ENCODE measurements at regions not wholly inside any gene's neighbourhood (a gene's known extent, or its start where the extent isn't known, plus 50 kb on each side); places are given as distances from the start of the nearest gene placed in this dataset.

GRCh38 chr2:217694291-217694690, 308.5 kb downstream of the TNS1 start:
- H2AFZ ChIP-seq (ENCODE audit: low read length), result no peak overlapping the region
- no peak overlapping the region for H2AK5ac ChIP-seq (ENCODE audit: low read depth, low read length)
- no peak overlapping the region for H3K14ac ChIP-seq (ENCODE audit: low read length)
- no peak overlapping the region for H3K23ac ChIP-seq (ENCODE audit: low read depth, low read length, poor library complexity)
- H2BK12ac ChIP-seq (ENCODE audit: low read length), result no peak overlapping the region
- H3K9me3 ChIP-seq (replicated peaks in 1 of 2; ENCODE audit: control insufficient read depth in 2 of 2, insufficient read depth in 1 of 2, low read depth in 1 of 2, low read length in 2 of 2), result no peaks in the 10 kb centered on the region
- no peak overlapping the region for H3K4me3 ChIP-seq (ENCODE audit: low read length in 2 of 2)
- H3K4me2 ChIP-seq (ENCODE audit: insufficient read depth, low read length, poor library complexity, severe bottlenecking), result no peak overlapping the region
- no peak overlapping the region for H3K4ac ChIP-seq (ENCODE audit: low read length)
- no peak for DNase-seq (ENCODE audit: low spot score)
- H3K18ac ChIP-seq (ENCODE audit: low read length), result no peak overlapping the region
- no peak overlapping the region for H2BK120ac ChIP-seq (ENCODE audit: low read depth, low read length)
- peaks cover 0 to 2% of the 10 kb centered on the region in 2 donors for H3K36me3 ChIP-seq (replicated peaks in 1 of 2; ENCODE audit: control insufficient read depth in 2 of 2, insufficient read depth in 2 of 2, low read length in 2 of 2)
- no peak overlapping the region for H2BK15ac ChIP-seq (ENCODE audit: low read length)
- no peak overlapping the region for H3K27ac ChIP-seq (replicated peaks; ENCODE audit: low read length)
- no peak overlapping the region for H4K91ac ChIP-seq (ENCODE audit: low read depth, low read length, poor library complexity)
- peaks cover 0 to 4% of the 10 kb centered on the region in 2 donors for H3K4me1 ChIP-seq (ENCODE audit: control insufficient read depth in 2 of 2, insufficient read depth in 1 of 2, low read depth in 1 of 2, low read length in 2 of 2)
- H3K27me3 ChIP-seq (ENCODE audit: control insufficient read depth in 3 of 3, insufficient read depth in 3 of 3, low read depth in 1 of 3, low read length in 3 of 3), result no peaks in the 10 kb centered on the region
- H2BK5ac ChIP-seq (ENCODE audit: low read length), result no peak overlapping the region
- no peak overlapping the region for H3K9ac ChIP-seq (ENCODE audit: low read depth, low read length, poor library complexity)
- H3K79me1 ChIP-seq (ENCODE audit: low read depth, low read length), result no peaks in the 10 kb centered on the region
- no CpG with 5 or more reads among the region's 1 CpG for WGBS, 2 donors (ENCODE audit: extremely low coverage in 2 of 2, insufficient read length in 2 of 2, insufficient replicate concordance in 1 of 2)
- no peak overlapping the region for H4K8ac ChIP-seq (ENCODE audit: low read depth, low read length)

- no peak overlapping the region for H2BK15ac ChIP-seq (ENCODE audit: low read length)
- DNase-seq (ENCODE audit: low spot score), result no peak
- H3K4ac ChIP-seq (ENCODE audit: low read length), result no peak overlapping the region
- no peak overlapping the region for H2AFZ ChIP-seq (ENCODE audit: low read length)
- H3K9ac ChIP-seq (ENCODE audit: low read depth, low read length, poor library complexity), result no peak overlapping the region
- no peaks in the 10 kb centered on the region for H3K79me1 ChIP-seq (ENCODE audit: low read depth, low read length)
- no peak overlapping the region for H3K23ac ChIP-seq (ENCODE audit: low read depth, low read length, poor library complexity)
- H3K9me3 ChIP-seq (replicated peaks in 1 of 2; ENCODE audit: control insufficient read depth in 2 of 2, insufficient read depth in 1 of 2, low read depth in 1 of 2, low read length in 2 of 2), result no peaks in the 10 kb centered on the region
- H3K27ac ChIP-seq (replicated peaks; ENCODE audit: low read length), result no peak overlapping the region
- no peak overlapping the region for H2BK12ac ChIP-seq (ENCODE audit: low read length)
- H2BK120ac ChIP-seq (ENCODE audit: low read depth, low read length), result no peak overlapping the region
- H4K91ac ChIP-seq (ENCODE audit: low read depth, low read length, poor library complexity), result no peak overlapping the region
- no peak overlapping the region for H4K8ac ChIP-seq (ENCODE audit: low read depth, low read length)
- peaks cover 0 to 4% of the 10 kb centered on the region in 2 donors for H3K4me1 ChIP-seq (ENCODE audit: control insufficient read depth in 2 of 2, insufficient read depth in 1 of 2, low read depth in 1 of 2, low read length in 2 of 2)
- no peaks in the 10 kb centered on the region for H3K27me3 ChIP-seq (ENCODE audit: control insufficient read depth in 3 of 3, insufficient read depth in 3 of 3, low read depth in 1 of 3, low read length in 3 of 3)
- no peak overlapping the region for H3K4me2 ChIP-seq (ENCODE audit: insufficient read depth, low read length, poor library complexity, severe bottlenecking)
- H3K14ac ChIP-seq (ENCODE audit: low read length), result no peak overlapping the region
- no CpG with 5 or more reads among the region's 1 CpG for WGBS, 2 donors (ENCODE audit: extremely low coverage in 2 of 2, insufficient read length in 2 of 2, insufficient replicate concordance in 1 of 2)
- H2BK5ac ChIP-seq (ENCODE audit: low read length), result no peak overlapping the region
- no peak overlapping the region for H3K4me3 ChIP-seq (ENCODE audit: low read length in 2 of 2)
- H2AK5ac ChIP-seq (ENCODE audit: low read depth, low read length), result no peak overlapping the region
- H3K36me3 ChIP-seq (replicated peaks in 1 of 2; ENCODE audit: control insufficient read depth in 2 of 2, insufficient read depth in 2 of 2, low read length in 2 of 2), result peaks cover 0 to 2% of the 10 kb centered on the region in 2 donors
- H3K18ac ChIP-seq (ENCODE audit: low read length), result no peak overlapping the region
Measured at GRCh38 chr2:217693363-217693762, 309.4 kb downstream of the TNS1 start.

GRCh38 chr2:217691920-217692666, 310.7 kb downstream of the TNS1 start:
- H2BK15ac ChIP-seq (ENCODE audit: low read length), result no peak overlapping the region
- no peak overlapping the region for H2BK120ac ChIP-seq (ENCODE audit: low read depth, low read length)
- no peak overlapping the region for H2AFZ ChIP-seq (ENCODE audit: low read length)
- H3K4me3 ChIP-seq (ENCODE audit: low read length in 2 of 2), result no peak overlapping the region
- H2AK5ac ChIP-seq (ENCODE audit: low read depth, low read length), result no peak overlapping the region
- H3K4ac ChIP-seq (ENCODE audit: low read length), result no peak overlapping the region
- H2BK5ac ChIP-seq (ENCODE audit: low read length), result no peak overlapping the region
- H2BK12ac ChIP-seq (ENCODE audit: low read length), result no peak overlapping the region
- H3K4me2 ChIP-seq (ENCODE audit: insufficient read depth, low read length, poor library complexity, severe bottlenecking), result no peak overlapping the region
- H3K18ac ChIP-seq (ENCODE audit: low read length), result no peak overlapping the region
- H3K9me3 ChIP-seq (replicated peaks in 1 of 2; ENCODE audit: control insufficient read depth in 2 of 2, insufficient read depth in 1 of 2, low read depth in 1 of 2, low read length in 2 of 2), result no peaks in the 10 kb centered on the region
- H4K91ac ChIP-seq (ENCODE audit: low read depth, low read length, poor library complexity), result no peak overlapping the region
- H3K23ac ChIP-seq (ENCODE audit: low read depth, low read length, poor library complexity), result no peak overlapping the region
- H3K79me1 ChIP-seq (ENCODE audit: low read depth, low read length), result no peaks in the 10 kb centered on the region
- no CpG with 5 or more reads among the region's 7 CpGs for WGBS, 2 donors (ENCODE audit: extremely low coverage in 2 of 2, insufficient read length in 2 of 2, insufficient replicate concordance in 1 of 2)
- peaks cover 0 to 4% of the 10 kb centered on the region in 2 donors for H3K4me1 ChIP-seq (ENCODE audit: control insufficient read depth in 2 of 2, insufficient read depth in 1 of 2, low read depth in 1 of 2, low read length in 2 of 2)
- no peak overlapping the region for H3K14ac ChIP-seq (ENCODE audit: low read length)
- no peak for DNase-seq (ENCODE audit: low spot score)
- H4K8ac ChIP-seq (ENCODE audit: low read depth, low read length), result no peak overlapping the region
- H3K36me3 ChIP-seq (replicated peaks in 1 of 2; ENCODE audit: control insufficient read depth in 2 of 2, insufficient read depth in 2 of 2, low read length in 2 of 2), result peaks cover 0 to 2% of the 10 kb centered on the region in 2 donors
- H3K9ac ChIP-seq (ENCODE audit: low read depth, low read length, poor library complexity), result no peak overlapping the region
- H3K27ac ChIP-seq (replicated peaks; ENCODE audit: low read length), result no peak overlapping the region
- no peaks in the 10 kb centered on the region for H3K27me3 ChIP-seq (ENCODE audit: control insufficient read depth in 3 of 3, insufficient read depth in 3 of 3, low read depth in 1 of 3, low read length in 3 of 3)

- H3K9ac ChIP-seq (ENCODE audit: low read depth, low read length, poor library complexity), result no peak overlapping the region
- no peaks in the 10 kb centered on the region for H3K9me3 ChIP-seq (replicated peaks in 1 of 2; ENCODE audit: control insufficient read depth in 2 of 2, insufficient read depth in 1 of 2, low read depth in 1 of 2, low read length in 2 of 2)
- H3K4me2 ChIP-seq (ENCODE audit: insufficient read depth, low read length, poor library complexity, severe bottlenecking), result no peak overlapping the region
- H2BK5ac ChIP-seq (ENCODE audit: low read length), result no peak overlapping the region
- no peaks in the 10 kb centered on the region for H3K27me3 ChIP-seq (ENCODE audit: control insufficient read depth in 3 of 3, insufficient read depth in 3 of 3, low read depth in 1 of 3, low read length in 3 of 3)
- H4K91ac ChIP-seq (ENCODE audit: low read depth, low read length, poor library complexity), result no peak overlapping the region
- no peak overlapping the region for H2AFZ ChIP-seq (ENCODE audit: low read length)
- H2BK15ac ChIP-seq (ENCODE audit: low read length), result no peak overlapping the region
- H3K14ac ChIP-seq (ENCODE audit: low read length), result no peak overlapping the region
- no peak overlapping the region for H3K23ac ChIP-seq (ENCODE audit: low read depth, low read length, poor library complexity)
- no peak overlapping the region for H2BK120ac ChIP-seq (ENCODE audit: low read depth, low read length)
- H2BK12ac ChIP-seq (ENCODE audit: low read length), result no peak overlapping the region
- no peak overlapping the region for H3K4me3 ChIP-seq (ENCODE audit: low read length in 2 of 2)
- no peak overlapping the region for H3K18ac ChIP-seq (ENCODE audit: low read length)
- H3K36me3 ChIP-seq (replicated peaks in 1 of 2; ENCODE audit: control insufficient read depth in 2 of 2, insufficient read depth in 2 of 2, low read length in 2 of 2), result peaks cover 0 to 2% of the 10 kb centered on the region in 2 donors
- no peak overlapping the region for H3K27ac ChIP-seq (replicated peaks; ENCODE audit: low read length)
- H3K4me1 ChIP-seq (ENCODE audit: control insufficient read depth in 2 of 2, insufficient read depth in 1 of 2, low read depth in 1 of 2, low read length in 2 of 2), result peaks cover 0 to 4% of the 10 kb centered on the region in 2 donors
- no peak for DNase-seq (ENCODE audit: low spot score)
- H4K8ac ChIP-seq (ENCODE audit: low read depth, low read length), result no peak overlapping the region
- H3K79me1 ChIP-seq (ENCODE audit: low read depth, low read length), result no peaks in the 10 kb centered on the region
- WGBS, 2 donors (ENCODE audit: extremely low coverage in 2 of 2, insufficient read length in 2 of 2, insufficient replicate concordance in 1 of 2), result no CpG with 5 or more reads among the region's 3 CpGs
- H2AK5ac ChIP-seq (ENCODE audit: low read depth, low read length), result no peak overlapping the region
- H3K4ac ChIP-seq (ENCODE audit: low read length), result no peak overlapping the region
Measured at GRCh38 chr2:217691516-217691915, 311.3 kb downstream of the TNS1 start.

Measured in neuronal stem cell (in vitro differentiated cells).